K562 (cell line): ENCODE measurements at regions not wholly inside any gene's neighbourhood (a gene's known extent, or its start where the extent isn't known, plus 50 kb on each side); places are given as distances from the start of the nearest gene placed in this dataset.

Source experiments
- ATAC-seq: fragments of 200-7000 bp; cut with Tn5 transposase; 3 replicates; pipeline ENCODE4 v1.9.1; 2020; ENCODE audit warnings: moderate library complexity
- BruUV-seq: library from RNA; stranded (reverse); fragments of 400-500 nt; replicated peaks from 2 replicates; lab custom pipeline; 2021; lab: Mats Ljungman, UMichigan
- CTCF ChIA-PET: fragments of 300-600 bp; formaldehyde crosslinking; extraction: SDS; loops from one replicate; lab custom pipeline; 2021; ENCODE audit warnings: low intra/inter-chr PET ratio; lab: Yijun Ruan, JAX
- POLR2A ChIA-PET: fragments of 300-600, 350-650 bp; sonication (Branson Sonifier 250); formaldehyde crosslinking; extraction: SDS; loops from one replicate; lab custom pipeline; 2021; ENCODE audit warnings: antibody characterized with exemption, inconsistent platforms; lab: Yijun Ruan, JAX
- DNase-seq, 4 experiments: peaks; one replicate each; pipeline versions ENCODE4 v3.0.0 to v3.0.0-alpha.2; 2011 to 2018; ENCODE audit warnings: low spot score in 3 of 4, mixed read lengths in 3 of 4; ENCODE audit errors: extremely low read depth in 1 of 4
- FAIRE-seq: peaks from 2 replicates; lab custom pipeline; 2011; peaks lifted over from hg19 to GRCh38; lab: Jason Lieb, UNC
- H2AFZ ChIP-seq: 2 replicates; pipeline ENCODE4 v1.6.0; 2011; ENCODE audit warnings: low read depth, low read length, control low read depth, inconsistent platforms
- H3K27ac ChIP-seq: fragments of 200-600 bp; 3 replicates; pipeline ENCODE4 v1.8.0; 2011; ENCODE audit warnings: low read depth, mild to moderate bottlenecking, control low read depth, inconsistent platforms, low read length, moderate library complexity, mixed read lengths; ENCODE audit errors: extremely low read depth
- H3K27me3 ChIP-seq, 2 experiments: fragments of 300-600 bp in 1 of 2; 2 replicates in 1 of 2; 3 replicates in 1 of 2; pipeline versions ENCODE4 v1.6.0 to v1.8.0; 2011; ENCODE audit warnings: inconsistent platforms in 2 of 2, low read length in 2 of 2, mild to moderate bottlenecking in 1 of 2, mixed read lengths in 1 of 2, moderate library complexity in 1 of 2; ENCODE audit not compliant: control insufficient read depth in 2 of 2, insufficient read depth in 2 of 2
- H3K36me3 ChIP-seq: fragments of 300-600 bp; 3 replicates; pipeline ENCODE4 v1.8.0; 2011; ENCODE audit warnings: mild to moderate bottlenecking, low read length, inconsistent platforms; ENCODE audit not compliant: control insufficient read depth, insufficient read depth
- H3K4me1 ChIP-seq, 2 experiments: fragments of 200-600 bp in 1 of 2; replicated peaks in 1 of 2; 2 replicates in 1 of 2; 3 replicates in 1 of 2; pipeline versions ENCODE4 v1.5.1 to v1.8.0; 2011; ENCODE audit warnings: inconsistent platforms in 2 of 2, low read length in 2 of 2, mild to moderate bottlenecking in 1 of 2, mixed read lengths in 1 of 2, moderate library complexity in 1 of 2; ENCODE audit not compliant: control insufficient read depth in 2 of 2, insufficient read depth in 2 of 2
- H3K4me2 ChIP-seq: 2 replicates; pipeline ENCODE4 v1.6.1; 2011; ENCODE audit warnings: low read length, control low read depth, inconsistent platforms, mixed read lengths; ENCODE audit not compliant: insufficient read depth
- H3K4me3 ChIP-seq: fragments of 200-600 bp; sonication (generic), shearing (Covaris generic); 2 replicates; pipeline ENCODE4 v1.5.1; 2016; ENCODE audit warnings: control low read depth, inconsistent platforms
- H3K79me2 ChIP-seq: fragments of 200-600 bp; 3 replicates; pipeline ENCODE4 v1.8.0; 2011; ENCODE audit warnings: low read length, inconsistent platforms; ENCODE audit not compliant: control insufficient read depth, insufficient read depth
- H3K9ac ChIP-seq, 2 experiments: 2 replicates each; pipeline versions ENCODE4 v1.6.0 to v1.6.1; 2011; ENCODE audit warnings: low read depth in 2 of 2, low read length in 2 of 2, control low read depth in 1 of 2, inconsistent platforms in 1 of 2, mild to moderate bottlenecking in 1 of 2, mixed read lengths in 1 of 2; ENCODE audit not compliant: insufficient read depth in 1 of 2
- H3K9me1 ChIP-seq: one replicate; pipeline ENCODE4 v1.6.0; 2011; ENCODE audit warnings: inconsistent platforms, mild to moderate bottlenecking, low read length, moderate library complexity; ENCODE audit not compliant: control insufficient read depth, insufficient read depth
- H3K9me3 ChIP-seq: replicated peaks from 2 replicates; pipeline ENCODE4 v1.5.1; 2011; ENCODE audit warnings: low read depth, low read length, inconsistent platforms; ENCODE audit not compliant: control insufficient read depth, insufficient read depth
- H4K20me1 ChIP-seq: replicated peaks from 2 replicates; pipeline ENCODE4 v1.6.1; 2011; ENCODE audit warnings: low read length, inconsistent platforms, mixed read lengths; ENCODE audit not compliant: control insufficient read depth, insufficient read depth
- BDP1 ChIP-seq: IDR thresholded peaks from 3 replicates; pipeline ENCODE4 v1.6.1; 2011; ENCODE audit not compliant: insufficient read length, insufficient read depth
- DIDO1 ChIP-seq: fragments of 450-650 bp; IDR thresholded peaks from 2 replicates; pipeline ENCODE4 v1.6.1; 2016; ENCODE audit warnings: low read depth, missing biosample characterization, missing genetic modification characterization
- ELF1 ChIP-seq: fragments of 200-800 bp; sonication (Bioruptor generic); IDR thresholded peaks from 2 replicates; pipeline ENCODE4 v1.6.1; 2016; ENCODE audit warnings: missing genetic modification characterization, missing compliant biosample characterization
- HSF4 ChIP-seq: fragments of 250-450 bp; sonication (Bioruptor Pico); IDR thresholded peaks from 2 replicates; pipeline ENCODE4 v2.1.2; 2022; ENCODE audit warnings: mild to moderate bottlenecking, moderate library complexity, borderline replicate concordance
- ILK ChIP-seq: fragments of 450-650 bp; IDR thresholded peaks from 2 replicates; pipeline ENCODE4 v1.6.1; 2016; ENCODE audit warnings: missing genetic modification characterization, low read depth, mild to moderate bottlenecking, missing compliant biosample characterization, moderate library complexity, borderline replicate concordance
- LARP7 ChIP-seq: fragments of 450-650 bp; IDR thresholded peaks from 2 replicates; pipeline ENCODE4 v1.6.1; 2016
- MTA3 ChIP-seq: fragments of 450-650 bp; formaldehyde crosslinking; IDR thresholded peaks from 2 replicates; pipeline ENCODE4 v1.6.1; 2017; ENCODE audit warnings: mild to moderate bottlenecking, borderline replicate concordance
- ZBTB17 ChIP-seq: fragments of 450-650 bp; formaldehyde crosslinking; IDR thresholded peaks from 2 replicates; pipeline ENCODE4 v1.4.0; 2020; ENCODE audit warnings: mild to moderate bottlenecking
- ZEB2 ChIP-seq: fragments of 450-650 bp; IDR thresholded peaks from 2 replicates; pipeline ENCODE4 v1.6.1; 2016
- ZNF282 ChIP-seq: sonication (generic); formaldehyde crosslinking; IDR thresholded peaks from 2 replicates; pipeline ENCODE4 v1.8.1; 2023; ENCODE audit warnings: missing genetic modification reagents
- ZNF830 ChIP-seq: fragments of 250-450 bp; sonication (Bioruptor Pico); IDR thresholded peaks from 2 replicates; pipeline ENCODE4 v1.5.0; 2021; ENCODE audit warnings: mild to moderate bottlenecking
- WGBS: fragments of 100-300 bp; shearing (Covaris generic); methylation state at CpG from one replicate; pipeline ENCODE4 v1.1.6; 2016; ENCODE audit warnings: low coverage, mixed read lengths; ENCODE audit not compliant: insufficient coverage; ENCODE audit errors: missing lambda C conversion rate; 5-methylcytosine and 5-hydroxymethylcytosine counted together
- in situ Hi-C: fragments of 300-500 bp; cut with MboI; formaldehyde crosslinking; loops from 4 replicates; pipeline ENCODE4 v1.15.0; 2018; ENCODE audit warnings: inconsistent platforms, mixed read lengths
- intact Hi-C: fragments of 100-400 bp; cut with micrococcal nuclease; formaldehyde crosslinking; loops from 2 replicates; pipeline ENCODE4 v1.14.2; 2022

GRCh38 chr4:17029432-17029831 is 131.0 kb upstream of the LDB2 start:
- Histone ChIP-seq H4K20me1 (no peaks in the 10 kb centered on the region), H3K27me3 (no peaks in the 10 kb centered on the region), H3K4me2 (no peak overlapping the region), H3K79me2 (no peaks in the 10 kb centered on the region), H3K4me3 (no peak overlapping the region), H3K27ac (no peak overlapping the region), H3K36me3 (no peaks in the 10 kb centered on the region), H3K9me1 (no peaks in the 10 kb centered on the region), H2AFZ (no peak overlapping the region), H3K4me1 (no peaks in the 10 kb centered on the region), H3K9me3 (no peaks in the 10 kb centered on the region), H3K9ac (no peak overlapping the region)
- no peak for ATAC-seq
- in situ Hi-C loops, result no loop called here
- intact Hi-C loops, result no loop called here
- no peak for TF ChIP-seq ZBTB17
- no peak for TF ChIP-seq ILK (tag)
- TF ChIP-seq DIDO1 (tag), result no peak
- TF ChIP-seq ZEB2, result no peak
- no peak for TF ChIP-seq MTA3
- TF ChIP-seq ZNF282 (CRISPR knock-in tag), result no peak
- TF ChIP-seq BDP1, result no peak
- no peak for TF ChIP-seq HSF4 (CRISPR knock-in tag)
- TF ChIP-seq ZNF830 (CRISPR knock-in tag), result no peak
- TF ChIP-seq LARP7, result no peak
- TF ChIP-seq ELF1 (tag), result no peak
- no TSS peak for BruUV-seq
- CTCF ChIA-PET, result no interaction called here
- FAIRE-seq, result no peak
- POLR2A ChIA-PET, result no interaction called here
- WGBS, result 0% methylated on average over 7 of the region's 7 CpGs
- no peak for DNase-seq
